Chondrocyte (in vitro differentiated cells): ENCODE measurements at regions not wholly inside any gene's neighbourhood (a gene's known extent, or its start where the extent isn't known, plus 50 kb on each side); places are given as distances from the start of the nearest gene placed in this dataset.

Experiments
- DNase-seq: peaks from one replicate; pipeline ENCODE4 v3.0.0; 2021; ENCODE audit warnings: mixed read lengths, low spot score
- H3K27ac Mint-ChIP-seq: one replicate; pipeline ENCODE4 v1.8.0; 2021; ENCODE audit warnings: mild to moderate bottlenecking, moderate library complexity, mixed read lengths; ENCODE audit not compliant: unreplicated experiment
- H3K27me3 Mint-ChIP-seq: 2 replicates; pipeline ENCODE4 v1.8.0; 2021; ENCODE audit warnings: low read depth, mixed read lengths
- H3K36me3 Mint-ChIP-seq: 2 replicates; pipeline ENCODE4 v1.8.0; 2021; ENCODE audit warnings: low read depth, mixed read lengths
- H3K4me1 Mint-ChIP-seq: 2 replicates; pipeline ENCODE4 v1.8.0; 2021; ENCODE audit warnings: low read depth, mild to moderate bottlenecking, mixed read lengths
- H3K4me3 Mint-ChIP-seq: one replicate; pipeline ENCODE4 v1.8.0; 2021; ENCODE audit warnings: mild to moderate bottlenecking, moderate library complexity, mixed read lengths; ENCODE audit not compliant: unreplicated experiment
- H3K9me3 Mint-ChIP-seq: 2 replicates; pipeline ENCODE4 v1.8.0; 2021; ENCODE audit warnings: low read depth, mixed read lengths
- TF ChIP-seq, protein P1 (sequence below): fragments of 200-600 bp; sonication (generic); IDR thresholded peaks from 2 replicates; pipeline ENCODE4 v1.5.0; 2021; ENCODE audit warnings: antibody characterized with exemption, mild to moderate bottlenecking, moderate library complexity

DNA sequence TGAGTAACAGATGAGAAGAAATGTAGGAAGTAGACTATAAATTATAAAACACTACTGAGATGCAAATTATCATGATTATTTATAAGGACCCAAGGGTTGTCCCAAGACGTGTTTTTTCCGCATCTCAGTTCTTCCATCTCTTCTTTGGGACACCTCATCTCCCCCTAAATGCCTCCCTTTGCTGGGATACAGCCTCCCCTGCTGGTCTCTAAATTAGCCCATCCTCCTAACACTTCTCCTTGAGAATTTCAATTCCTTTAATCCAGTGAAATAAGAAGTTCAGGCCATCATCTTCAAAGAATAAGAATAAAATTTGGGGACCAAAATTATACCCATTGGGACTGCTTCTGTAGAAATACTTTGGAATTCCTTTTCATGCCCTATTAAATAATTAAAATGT is 667.0 kb downstream of the BCL11B start:
- no peak overlapping the region for H3K4me3 Mint-ChIP-seq
- H3K27me3 Mint-ChIP-seq: peaks cover 20% of the 10 kb centered on the region
- no peaks in the 10 kb centered on the region for H3K9me3 Mint-ChIP-seq

DNA sequence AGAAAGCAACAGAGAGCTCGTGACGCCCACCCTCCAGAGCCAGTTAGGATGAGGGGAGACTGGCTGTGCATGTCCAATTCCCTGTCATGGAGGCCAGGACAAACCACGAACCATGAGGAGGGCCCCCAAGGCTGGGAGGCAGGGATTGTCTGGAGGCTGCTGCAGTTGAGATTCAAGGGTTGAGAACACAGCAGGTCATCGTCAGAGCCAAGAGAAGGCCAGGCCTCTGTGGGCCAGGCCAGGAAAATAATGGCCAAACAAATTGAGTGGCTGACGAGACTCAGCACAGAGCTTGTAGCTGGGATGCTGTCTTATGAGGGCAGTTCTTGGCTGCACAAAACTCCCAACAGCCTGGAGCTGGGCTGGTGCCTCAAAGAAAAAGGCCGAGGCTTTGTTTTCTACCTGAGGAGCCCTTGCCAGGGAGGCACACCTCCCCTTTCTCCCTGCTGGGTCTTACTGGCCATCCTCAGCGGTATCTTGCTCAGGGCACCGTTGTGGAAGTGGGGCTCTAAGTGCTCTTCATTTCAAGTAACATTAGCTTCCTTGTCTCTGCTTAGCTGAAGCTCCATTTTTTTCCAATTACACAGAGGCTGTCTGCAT is 665.9 kb downstream of the BCL11B start:
- no peaks in the 10 kb centered on the region for H3K4me1 Mint-ChIP-seq
- DNase-seq: no peak
- H3K9me3 Mint-ChIP-seq: no peaks in the 10 kb centered on the region
- peaks cover 20% of the 10 kb centered on the region for H3K27me3 Mint-ChIP-seq
- no peak overlapping the region for H3K4me3 Mint-ChIP-seq
- H3K36me3 Mint-ChIP-seq: no peaks in the 10 kb centered on the region
- no peak overlapping the region for H3K27ac Mint-ChIP-seq
- TF ChIP-seq, protein P1, sequence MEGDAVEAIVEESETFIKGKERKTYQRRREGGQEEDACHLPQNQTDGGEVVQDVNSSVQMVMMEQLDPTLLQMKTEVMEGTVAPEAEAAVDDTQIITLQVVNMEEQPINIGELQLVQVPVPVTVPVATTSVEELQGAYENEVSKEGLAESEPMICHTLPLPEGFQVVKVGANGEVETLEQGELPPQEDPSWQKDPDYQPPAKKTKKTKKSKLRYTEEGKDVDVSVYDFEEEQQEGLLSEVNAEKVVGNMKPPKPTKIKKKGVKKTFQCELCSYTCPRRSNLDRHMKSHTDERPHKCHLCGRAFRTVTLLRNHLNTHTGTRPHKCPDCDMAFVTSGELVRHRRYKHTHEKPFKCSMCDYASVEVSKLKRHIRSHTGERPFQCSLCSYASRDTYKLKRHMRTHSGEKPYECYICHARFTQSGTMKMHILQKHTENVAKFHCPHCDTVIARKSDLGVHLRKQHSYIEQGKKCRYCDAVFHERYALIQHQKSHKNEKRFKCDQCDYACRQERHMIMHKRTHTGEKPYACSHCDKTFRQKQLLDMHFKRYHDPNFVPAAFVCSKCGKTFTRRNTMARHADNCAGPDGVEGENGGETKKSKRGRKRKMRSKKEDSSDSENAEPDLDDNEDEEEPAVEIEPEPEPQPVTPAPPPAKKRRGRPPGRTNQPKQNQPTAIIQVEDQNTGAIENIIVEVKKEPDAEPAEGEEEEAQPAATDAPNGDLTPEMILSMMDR: no peak

More for the DNA sequence above, 667.0 kb downstream of the BCL11B start:
- H3K36me3 Mint-ChIP-seq: no peaks in the 10 kb centered on the region
- H3K27ac Mint-ChIP-seq: no peak overlapping the region
- DNase-seq: no peak
- TF ChIP-seq, protein P1: no peak
- H3K4me1 Mint-ChIP-seq: no peaks in the 10 kb centered on the region

DNA sequence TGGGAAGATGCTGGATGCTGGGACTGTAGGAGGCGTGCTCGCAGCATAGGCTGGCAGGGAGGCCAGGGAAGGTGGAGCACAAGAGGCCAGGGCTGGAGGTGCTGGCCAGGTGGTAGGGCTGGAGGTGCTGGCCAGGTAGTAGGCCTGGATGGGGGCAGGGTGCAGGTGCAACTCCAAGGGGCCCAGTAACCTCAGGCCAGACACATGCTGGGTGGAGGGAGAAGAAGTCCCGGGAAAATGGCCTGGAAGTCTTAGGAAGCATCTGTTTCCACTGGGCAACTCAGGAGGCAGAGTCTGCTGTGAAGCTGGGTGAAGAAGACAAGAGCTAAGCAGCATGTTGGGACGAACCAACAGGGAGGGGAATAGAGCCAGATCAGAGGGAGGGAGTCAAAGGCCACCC is 665.2 kb downstream of the BCL11B start:
- Mint-ChIP-seq H3K4me1 (no peaks in the 10 kb centered on the region), H3K9me3 (no peaks in the 10 kb centered on the region), H3K36me3 (no peaks in the 10 kb centered on the region), H3K27me3 (peaks cover 17% of the 10 kb centered on the region), H3K4me3 (no peak overlapping the region), H3K27ac (no peak overlapping the region)
- TF ChIP-seq, protein P1: no peak
- no peak for DNase-seq

DNA sequence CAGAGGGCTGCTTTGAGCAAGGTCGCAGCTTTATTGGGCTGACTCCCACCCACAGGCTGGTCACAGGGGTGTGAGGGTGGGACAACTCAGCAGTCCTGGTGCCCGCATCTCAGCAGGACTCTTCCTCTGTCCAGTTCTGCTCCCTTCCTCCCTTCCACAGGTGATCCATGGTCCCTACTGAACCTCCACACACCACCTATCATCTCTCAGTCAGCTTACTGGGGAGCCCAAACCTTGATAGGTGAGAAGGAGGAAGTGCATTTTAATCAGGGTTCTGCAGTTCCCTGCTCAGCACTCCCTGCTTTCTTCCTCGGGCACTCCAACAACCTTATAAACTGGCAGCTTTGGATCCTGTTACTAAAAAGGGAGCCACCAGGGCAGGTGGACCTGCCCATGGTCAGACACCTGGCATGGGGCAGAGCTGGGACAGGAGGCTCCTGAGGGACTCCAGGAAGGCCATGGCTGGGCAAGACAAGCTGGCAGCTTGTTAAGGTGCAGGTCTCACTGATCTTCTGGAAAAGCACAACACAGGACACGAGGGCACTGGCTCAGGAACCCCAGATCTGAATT is 664.6 kb downstream of the BCL11B start:
- H3K9me3 Mint-ChIP-seq: no peaks in the 10 kb centered on the region
- TF ChIP-seq, protein P1: no peak
- H3K36me3 Mint-ChIP-seq: no peaks in the 10 kb centered on the region
- no peak overlapping the region for H3K4me3 Mint-ChIP-seq
- no peak for DNase-seq
- H3K4me1 Mint-ChIP-seq: no peaks in the 10 kb centered on the region
- no peak overlapping the region for H3K27ac Mint-ChIP-seq
- peaks cover 12% of the 10 kb centered on the region for H3K27me3 Mint-ChIP-seq

DNA sequence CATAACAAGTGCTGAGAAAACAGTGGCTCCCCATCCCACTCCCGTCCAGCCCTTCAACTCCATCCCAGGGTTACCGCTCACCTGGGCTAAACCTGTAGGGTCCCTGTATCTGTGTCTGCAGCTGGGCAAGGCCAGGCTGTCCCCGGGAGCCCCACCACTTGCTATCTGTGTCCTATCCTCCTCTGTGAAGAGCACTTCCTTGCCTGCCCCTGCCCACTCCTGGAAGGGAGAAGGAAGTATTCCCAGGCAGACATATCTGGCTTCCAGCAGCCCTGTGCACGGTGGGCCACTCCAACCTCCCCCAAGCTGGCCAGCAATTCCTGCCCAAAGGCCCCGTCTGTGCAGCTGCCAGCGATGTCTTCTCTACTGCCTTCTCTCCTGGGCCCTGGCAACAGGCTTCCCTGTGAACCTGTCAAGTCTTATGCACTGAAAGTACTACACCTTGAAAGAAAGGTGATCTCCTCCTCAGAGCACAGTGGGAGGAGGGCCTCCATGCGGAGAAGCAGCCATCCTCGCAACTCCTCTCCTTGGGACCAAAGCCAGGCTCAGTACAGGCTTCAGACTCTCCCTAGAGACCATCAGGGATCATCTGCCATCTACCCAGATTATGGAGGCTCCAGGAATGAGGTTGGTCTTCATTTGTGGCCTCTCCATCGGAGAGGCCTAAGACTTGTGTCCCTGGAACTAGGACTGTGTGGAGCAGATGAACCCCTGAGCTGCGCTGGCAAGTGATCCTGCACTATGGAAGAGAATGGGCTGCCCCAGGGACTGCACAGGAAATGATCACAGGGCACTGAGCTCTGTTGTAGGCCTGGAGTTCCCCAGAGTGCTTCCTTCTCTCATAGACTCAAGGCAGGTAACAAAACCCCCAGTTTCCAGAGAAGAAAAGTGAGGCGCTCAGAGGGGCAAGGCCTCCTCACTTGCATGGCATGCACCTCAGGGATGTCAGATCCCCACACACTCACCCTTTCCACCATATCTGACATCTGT is 663.6 kb downstream of the BCL11B start:
- no peaks in the 10 kb centered on the region for H3K9me3 Mint-ChIP-seq
- TF ChIP-seq, protein P1: no peak
- no peaks in the 10 kb centered on the region for H3K36me3 Mint-ChIP-seq
- H3K4me3 Mint-ChIP-seq: no peak overlapping the region
- DNase-seq: no peak
- H3K27me3 Mint-ChIP-seq: peaks cover 4% of the 10 kb centered on the region
- H3K4me1 Mint-ChIP-seq: no peaks in the 10 kb centered on the region
- H3K27ac Mint-ChIP-seq: no peak overlapping the region
